ENCODE measurements at regions not wholly inside any gene's neighbourhood (a gene's known extent, or its start where the extent isn't known, plus 50 kb on each side); places are given as distances from the start of the nearest gene placed in this dataset.

- TF ChIP-seq, protein P1, sequence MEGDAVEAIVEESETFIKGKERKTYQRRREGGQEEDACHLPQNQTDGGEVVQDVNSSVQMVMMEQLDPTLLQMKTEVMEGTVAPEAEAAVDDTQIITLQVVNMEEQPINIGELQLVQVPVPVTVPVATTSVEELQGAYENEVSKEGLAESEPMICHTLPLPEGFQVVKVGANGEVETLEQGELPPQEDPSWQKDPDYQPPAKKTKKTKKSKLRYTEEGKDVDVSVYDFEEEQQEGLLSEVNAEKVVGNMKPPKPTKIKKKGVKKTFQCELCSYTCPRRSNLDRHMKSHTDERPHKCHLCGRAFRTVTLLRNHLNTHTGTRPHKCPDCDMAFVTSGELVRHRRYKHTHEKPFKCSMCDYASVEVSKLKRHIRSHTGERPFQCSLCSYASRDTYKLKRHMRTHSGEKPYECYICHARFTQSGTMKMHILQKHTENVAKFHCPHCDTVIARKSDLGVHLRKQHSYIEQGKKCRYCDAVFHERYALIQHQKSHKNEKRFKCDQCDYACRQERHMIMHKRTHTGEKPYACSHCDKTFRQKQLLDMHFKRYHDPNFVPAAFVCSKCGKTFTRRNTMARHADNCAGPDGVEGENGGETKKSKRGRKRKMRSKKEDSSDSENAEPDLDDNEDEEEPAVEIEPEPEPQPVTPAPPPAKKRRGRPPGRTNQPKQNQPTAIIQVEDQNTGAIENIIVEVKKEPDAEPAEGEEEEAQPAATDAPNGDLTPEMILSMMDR (IDR thresholded peaks at IDR 0.05): no peak
- TF ChIP-seq ETV6 (CRISPR knock-in tag; IDR thresholded peaks at IDR 0.05) (no peak), ZNF416 (CRISPR knock-in tag; IDR thresholded peaks at IDR 0.05) (no peak), ZNF138 (CRISPR knock-in tag; conservative IDR thresholded peaks at IDR 0.05) (no peak), FOXK1 (CRISPR knock-in tag; IDR thresholded peaks at IDR 0.05) (no peak), TCF7 (CRISPR knock-in tag; IDR thresholded peaks at IDR 0.05; ENCODE audit: low read depth) (no peak), PREB (CRISPR knock-in tag; IDR thresholded peaks at IDR 0.05; ENCODE audit: borderline replicate concordance) (no peak), NFYB (CRISPR knock-in tag; conservative IDR thresholded peaks at IDR 0.05; ENCODE audit: low read depth) (no peak), ZSCAN18 (CRISPR knock-in tag; IDR thresholded peaks at IDR 0.05) (no peak)
- TF ChIP-seq, protein P2, sequence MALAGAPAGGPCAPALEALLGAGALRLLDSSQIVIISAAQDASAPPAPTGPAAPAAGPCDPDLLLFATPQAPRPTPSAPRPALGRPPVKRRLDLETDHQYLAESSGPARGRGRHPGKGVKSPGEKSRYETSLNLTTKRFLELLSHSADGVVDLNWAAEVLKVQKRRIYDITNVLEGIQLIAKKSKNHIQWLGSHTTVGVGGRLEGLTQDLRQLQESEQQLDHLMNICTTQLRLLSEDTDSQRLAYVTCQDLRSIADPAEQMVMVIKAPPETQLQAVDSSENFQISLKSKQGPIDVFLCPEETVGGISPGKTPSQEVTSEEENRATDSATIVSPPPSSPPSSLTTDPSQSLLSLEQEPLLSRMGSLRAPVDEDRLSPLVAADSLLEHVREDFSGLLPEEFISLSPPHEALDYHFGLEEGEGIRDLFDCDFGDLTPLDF (CRISPR knock-in tag; IDR thresholded peaks at IDR 0.05): no peak
Observed at GRCh38 chr2:150924878-150925277, 336.8 kb downstream of the RBM43 start.

Data from WTC11 (cell line).